Suprapubic skin (tissue), 2 donors: ENCODE measurements at regions not wholly inside any gene's neighbourhood (a gene's known extent, or its start where the extent isn't known, plus 50 kb on each side); places are given as distances from the start of the nearest gene placed in this dataset.

Source experiments
- EP300 ChIP-seq: sonication (generic); formaldehyde crosslinking; IDR thresholded peaks from one replicate; pipeline ENCODE4 v1.6.1; 2017; ENCODE audit warnings: antibody characterized with exemption
- POLR2A ChIP-seq, 2 donors: fragments of 450-650 bp; IDR thresholded peaks; one replicate each; pipeline ENCODE4 v1.6.1; 2017; ENCODE audit warnings: antibody characterized with exemption in 2 of 2, mild to moderate bottlenecking in 2 of 2, moderate library complexity in 2 of 2

DNA sequence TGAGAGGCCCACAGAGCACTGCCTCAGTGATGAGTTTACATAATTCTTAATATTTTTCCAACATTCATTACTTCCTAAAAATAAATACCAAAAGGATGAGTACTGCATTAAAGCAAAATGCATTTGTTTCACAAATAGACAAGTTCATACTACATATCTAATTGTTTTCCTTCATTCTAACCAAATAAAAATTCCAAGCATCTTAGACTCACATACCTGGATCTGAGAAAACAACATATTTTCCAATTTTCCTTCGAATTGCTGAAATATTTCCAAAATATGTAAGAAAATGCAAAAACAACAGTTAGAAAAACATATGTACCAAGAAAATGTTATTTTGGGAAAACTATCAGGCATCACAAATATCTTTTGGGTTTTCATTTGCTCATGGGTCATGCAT, 127.9 kb upstream of the CEP126 start:
- TF ChIP-seq POLR2A (IDR thresholded peaks at IDR 0.05) (no peak), EP300 (no peak)
